Adrenal gland (tissue), 9 donors: ENCODE measurements at regions not wholly inside any gene's neighbourhood (a gene's known extent, or its start where the extent isn't known, plus 50 kb on each side); places are given as distances from the start of the nearest gene placed in this dataset.
"Not testable (repeated sequence)": the region's sequence is repeated elsewhere in the genome, so short reads cannot be mapped to it uniquely, and the experiment has no call there.

Source experiments
- DNase-seq, 7 donors: peaks; one replicate each; pipeline ENCODE4 v3.0.0-alpha.2; 2019 to 2020
- H3K27ac ChIP-seq, 5 donors: fragments of 200-600 bp; sonication (generic) in 4 of 5; 1 replicate in 3 of 5; 2 replicates in 2 of 5; pipeline versions ENCODE4 v1.5.1 to v1.8.0; 2016 to 2020; ENCODE audit warnings: mild to moderate bottlenecking in 1 of 5
- H3K27me3 ChIP-seq: fragments of 200-600 bp; 2 replicates; pipeline ENCODE4 v1.8.0; 2021
- H3K36me3 ChIP-seq, 2 donors: fragments of 200-600 bp; replicated peaks in 1 of 2; 1 replicate in 1 of 2; 2 replicates in 1 of 2; pipeline versions ENCODE4 v1.5.1 to v1.8.0; 2018 to 2022
- H3K4me1 ChIP-seq, 2 donors: fragments of 200-600 bp; replicated peaks in 1 of 2; 1 replicate in 1 of 2; 2 replicates in 1 of 2; pipeline versions ENCODE4 v1.5.1 to v1.8.0; 2018 to 2021
- H3K4me3 ChIP-seq, 4 donors: fragments of 200-600 bp; sonication (generic) in 3 of 4; one replicate each; pipeline ENCODE4 v1.5.1; 2016 to 2018
- H3K9me3 ChIP-seq, 3 donors: fragments of 200-600 bp; sonication (generic) in 1 of 3; replicated peaks in 1 of 3; 1 replicate in 2 of 3; 2 replicates in 1 of 3; pipeline versions ENCODE4 v1.5.1 to v1.8.0; 2016 to 2021
- CTCF ChIP-seq, 6 experiments: fragments of 450-650 bp in 4 of 6; fragments of 200-600 bp in 2 of 6; sonication (generic) in 1 of 6; IDR thresholded peaks; 1 replicate in 5 of 6; 2 replicates in 1 of 6; pipeline versions ENCODE4 v1.5.1 to v1.8.0; 2016 to 2021; ENCODE audit warnings: antibody characterized with exemption in 6 of 6, mild to moderate bottlenecking in 2 of 6, moderate library complexity in 1 of 6
- POLR2A ChIP-seq, 2 donors: fragments of 450-650 bp; IDR thresholded peaks; one replicate each; pipeline ENCODE4 v1.6.1; 2017; ENCODE audit warnings: antibody characterized with exemption in 2 of 2, mild to moderate bottlenecking in 2 of 2, moderate library complexity in 1 of 2
- WGBS, 4 donors: extraction: QIAGEN DNeasy Blood & Tissue Kit in 2 of 4; methylation state at CpG; one replicate each; pipeline versions ENCODE4 v1.1.5 to v1.1.7; 2013 to 2017; 5-methylcytosine and 5-hydroxymethylcytosine counted together
- intact Hi-C, 2 donors: fragments of 100-400 bp; cut with DNase I; formaldehyde crosslinking; loops; one replicate each; pipeline versions ENCODE4 v1.14.1 to v1.15.0; 2022 to 2023
- donor health status: healthy with polysubstance abuse.
- donor health status: Bipolar disorder and iron deficiency.
- donor health status: DM: yes; HTN: yes; CAD: no.
- donor health status: DM: no; HTN: no; CAD: no.
- donor health status: DM: no; HTN: no; CAD: no.

GRCh38 chr10:2572611-2573010, 494.7 kb upstream of the PFKP start:
- H3K4me3 ChIP-seq, result no peak overlapping the region
- DNase-seq, result no peak
- no peaks in the 10 kb centered on the region for H3K9me3 ChIP-seq
- no peaks in the 10 kb centered on the region for H3K27me3 ChIP-seq
- intact Hi-C loops, result no loop called here
- 71 to 94% (median 75%) methylated on average over 1 of the region's 1 CpG for whole genome bisulfite sequencing, 4 donors
- TF ChIP-seq POLR2A (IDR thresholded peaks at IDR 0.05), result no peak
- TF ChIP-seq CTCF (IDR thresholded peaks at IDR 0.05), result no peak
- H3K36me3 ChIP-seq, result no peaks in the 10 kb centered on the region
- H3K27ac ChIP-seq, result no peak overlapping the region
- no peaks in the 10 kb centered on the region for H3K4me1 ChIP-seq

- TF ChIP-seq POLR2A (IDR thresholded peaks at IDR 0.05) (no peak), CTCF (IDR thresholded peaks at IDR 0.05) (no peak)
- DNase-seq, result no peak
- intact Hi-C loops, result no loop called here
- Histone ChIP-seq H3K36me3 (no peaks in the 10 kb centered on the region), H3K27ac (no peak overlapping the region), H3K4me1 (no peaks in the 10 kb centered on the region), H3K9me3 (no peaks in the 10 kb centered on the region), H3K4me3 (no peak overlapping the region), H3K27me3 (no peaks in the 10 kb centered on the region)
- WGBS, 4 donors, result 73 to 91% (median 78%) methylated on average over 1 of the region's 1 CpG
Measured at GRCh38 chr10:2556883-2557282, 510.5 kb upstream of the PFKP start.

DNA sequence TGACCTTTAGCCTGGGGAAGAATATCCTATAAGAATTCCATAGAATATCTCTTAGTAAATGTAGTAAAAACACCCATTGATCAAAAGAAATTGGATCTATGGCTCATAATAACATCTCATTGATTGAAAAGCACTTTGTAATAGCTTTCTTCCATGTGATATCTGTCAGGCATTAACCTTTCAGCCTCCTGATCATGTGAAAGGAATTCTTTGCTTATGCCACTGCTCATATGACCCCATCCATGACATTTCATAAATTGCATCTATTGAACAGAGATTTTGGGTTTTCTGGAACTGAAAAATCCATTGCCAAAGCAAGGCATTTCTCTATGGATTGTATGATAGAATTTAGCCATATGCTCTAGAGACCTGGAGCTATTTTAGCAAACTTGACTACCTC, 519.3 kb upstream of the PFKP start:
- no peaks in the 10 kb centered on the region for H3K36me3 ChIP-seq
- intact Hi-C loops, result no loop called here
- H3K27me3 ChIP-seq, result no peaks in the 10 kb centered on the region
- H3K9me3 ChIP-seq, result no peaks in the 10 kb centered on the region
- no peak overlapping the region for H3K4me3 ChIP-seq
- no peaks in the 10 kb centered on the region for H3K4me1 ChIP-seq
- no peak for TF ChIP-seq POLR2A (IDR thresholded peaks at IDR 0.05)
- TF ChIP-seq CTCF (IDR thresholded peaks at IDR 0.05), result no peak
- H3K27ac ChIP-seq, result no peak overlapping the region
- no peak for DNase-seq

DNA sequence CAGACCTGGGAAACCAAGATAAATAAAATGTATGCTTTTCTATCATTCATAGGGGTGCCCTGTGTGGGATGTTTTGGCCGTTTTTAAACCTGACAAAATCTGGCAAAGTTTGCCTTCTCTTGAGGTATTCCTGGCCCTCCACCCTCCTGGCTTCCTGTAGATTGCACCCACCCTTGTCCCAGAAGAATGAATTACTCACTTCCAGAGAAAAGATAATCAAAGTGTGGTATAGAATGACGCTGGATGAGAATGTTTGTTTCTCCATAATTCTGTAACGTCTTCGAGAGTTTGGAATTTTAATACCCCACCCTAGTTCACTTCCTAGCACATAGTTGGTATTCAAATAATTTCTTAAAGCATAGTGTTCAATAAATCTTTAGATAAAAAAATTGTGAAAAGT, 519.7 kb upstream of the PFKP start:
- intact Hi-C loops, result no loop called here
- no peak for DNase-seq
- TF ChIP-seq CTCF (IDR thresholded peaks at IDR 0.05) (no peak), POLR2A (IDR thresholded peaks at IDR 0.05) (no peak)
- Histone ChIP-seq H3K27ac (no peak overlapping the region), H3K4me1 (no peaks in the 10 kb centered on the region), H3K9me3 (no peaks in the 10 kb centered on the region), H3K4me3 (no peak overlapping the region), H3K36me3 (no peaks in the 10 kb centered on the region), H3K27me3 (no peaks in the 10 kb centered on the region)
- WGBS, 4 donors, result 55 to 68% (median 59%) methylated on average over 4 of the region's 4 CpGs

GRCh38 chr10:2546894-2547293, 520.5 kb upstream of the PFKP start:
- WGBS, 4 donors, result 84 to 91% (median 85%) methylated on average over 3 of the region's 3 CpGs

More at GRCh38 chr10:2546894-2547293, 520.5 kb upstream of the PFKP start:
- H3K9me3 ChIP-seq, H3K4me1 ChIP-seq, H3K27ac ChIP-seq, DNase-seq, H3K4me3 ChIP-seq, H3K36me3 ChIP-seq, H3K27me3 ChIP-seq, intact Hi-C loops: not testable (repeated sequence)
